ENCODE measurements at regions not wholly inside any gene's neighbourhood (a gene's known extent, or its start where the extent isn't known, plus 50 kb on each side); places are given as distances from the start of the nearest gene placed in this dataset.

- no peak for DNase-seq (ENCODE audit: low read depth, low spot score)
These were observed 189.9 kb upstream of the SMC2 start for GRCh38 chr9:103904242-103904641.

GRCh38 chr9:103913899-103914298 is 180.2 kb upstream of the SMC2 start:
- DNase-seq (ENCODE audit: low read depth, low spot score): no peak

GRCh38 chr9:103919605-103920209 is 174.4 kb upstream of the SMC2 start:
- no peak for DNase-seq (ENCODE audit: low read depth, low spot score)

GRCh38 chr9:103928442-103928841 is 165.7 kb upstream of the SMC2 start:
- DNase-seq (ENCODE audit: low read depth, low spot score): no peak

GRCh38 chr9:103941104-103941503 is 153.0 kb upstream of the SMC2 start:
- DNase-seq (ENCODE audit: low read depth, low spot score): no peak

GRCh38 chr9:103942200-103942599 is 151.9 kb upstream of the SMC2 start:
- peak; percentile 13 for DNase-seq (ENCODE audit: low read depth, low spot score)

- DNase-seq (ENCODE audit: low read depth, low spot score): no peak
These were observed 151.5 kb upstream of the SMC2 start for GRCh38 chr9:103942651-103943050.

GRCh38 chr9:103949096-103949495 is 145.0 kb upstream of the SMC2 start:
- DNase-seq (ENCODE audit: low read depth, low spot score): no peak

- no peak for DNase-seq (ENCODE audit: low read depth, low spot score)
These were observed 116.9 kb upstream of the SMC2 start for GRCh38 chr9:103977163-103977562.

- no peak for DNase-seq (ENCODE audit: low read depth, low spot score)
These were observed 115.7 kb upstream of the SMC2 start for GRCh38 chr9:103978396-103978795.

- DNase-seq (ENCODE audit: low read depth, low spot score): no peak
These were observed 112.2 kb upstream of the SMC2 start for GRCh38 chr9:103981912-103982311.

- no peak for DNase-seq (ENCODE audit: low read depth, low spot score)
These were observed 109.0 kb upstream of the SMC2 start for GRCh38 chr9:103985077-103985476.

- DNase-seq (ENCODE audit: low read depth, low spot score): no peak
These were observed 105.3 kb upstream of the SMC2 start for GRCh38 chr9:103988821-103989220.

GRCh38 chr9:103990311-103990710 is 103.8 kb upstream of the SMC2 start:
- DNase-seq (ENCODE audit: low read depth, low spot score): no peak

- DNase-seq (ENCODE audit: low read depth, low spot score): no peak
These were observed 103.1 kb upstream of the SMC2 start for GRCh38 chr9:103991001-103991400.

GRCh38 chr9:103991698-103992097 is 102.4 kb upstream of the SMC2 start:
- peak; percentile 31 for DNase-seq (ENCODE audit: low read depth, low spot score)

GRCh38 chr9:103992938-103993579 is 101.0 kb upstream of the SMC2 start:
- DNase-seq (ENCODE audit: low read depth, low spot score): no peak

GRCh38 chr9:103997856-103998370 is 96.2 kb upstream of the SMC2 start:
- DNase-seq (ENCODE audit: low read depth, low spot score): no peak

GRCh38 chr9:103999375-104000062 is 94.6 kb upstream of the SMC2 start:
- DNase-seq (ENCODE audit: low read depth, low spot score): no peak

GRCh38 chr9:104009826-104010225 is 84.3 kb upstream of the SMC2 start:
- peak; percentile 13 for DNase-seq (ENCODE audit: low read depth, low spot score)

- DNase-seq (ENCODE audit: low read depth, low spot score): no peak
These were observed 72.0 kb upstream of the SMC2 start for GRCh38 chr9:104022083-104022482.

GRCh38 chr9:104025104-104025503 is 69.0 kb upstream of the SMC2 start:
- DNase-seq (ENCODE audit: low read depth, low spot score): no peak

- DNase-seq (ENCODE audit: low read depth, low spot score): no peak
These were observed 68.2 kb upstream of the SMC2 start for GRCh38 chr9:104025945-104026344.

All from astrocyte of the hippocampus (primary cell).